ENCODE measurements at regions not wholly inside any gene's neighbourhood (a gene's known extent, or its start where the extent isn't known, plus 50 kb on each side); places are given as distances from the start of the nearest gene placed in this dataset.

DNA sequence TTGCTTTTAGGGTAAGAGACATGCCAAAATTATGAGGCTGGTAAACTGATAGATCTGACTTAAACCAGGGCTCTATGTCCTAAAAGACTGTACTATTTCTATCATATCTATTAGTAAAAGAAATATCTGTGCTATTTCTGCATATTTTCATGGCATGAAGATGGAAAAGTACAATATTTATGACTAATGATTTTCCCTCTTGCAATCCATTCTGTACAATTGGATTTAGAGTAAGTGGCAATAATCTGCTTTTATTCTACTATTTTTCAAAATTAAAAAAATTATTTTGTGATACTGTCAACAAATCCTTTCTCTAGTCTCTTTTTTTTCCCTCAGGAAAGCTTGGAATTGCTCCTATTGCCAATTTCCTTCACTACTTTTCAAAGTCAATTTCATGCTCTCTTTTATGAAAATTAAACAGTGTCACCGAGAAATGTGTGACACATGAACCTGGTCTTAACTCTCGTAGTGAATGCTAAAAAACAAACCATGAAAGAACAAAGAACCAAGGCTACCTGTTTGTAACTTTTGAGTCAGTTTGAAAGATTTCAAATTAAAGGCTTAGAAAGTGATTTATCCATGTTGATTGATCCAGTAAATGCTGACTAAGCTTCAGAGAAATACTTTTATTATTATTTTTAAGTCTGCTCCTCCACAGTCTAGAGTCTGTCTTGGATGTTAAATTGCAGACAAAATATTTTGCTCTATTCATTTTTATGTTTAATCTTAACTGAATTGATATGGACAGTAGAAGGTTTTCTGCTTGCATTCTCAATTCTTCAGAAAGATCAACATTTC, 262.7 kb upstream of the CHRM2 start:
- no peak for DNase-seq (ENCODE audit: low read depth)
- TF ChIP-seq, protein P1, sequence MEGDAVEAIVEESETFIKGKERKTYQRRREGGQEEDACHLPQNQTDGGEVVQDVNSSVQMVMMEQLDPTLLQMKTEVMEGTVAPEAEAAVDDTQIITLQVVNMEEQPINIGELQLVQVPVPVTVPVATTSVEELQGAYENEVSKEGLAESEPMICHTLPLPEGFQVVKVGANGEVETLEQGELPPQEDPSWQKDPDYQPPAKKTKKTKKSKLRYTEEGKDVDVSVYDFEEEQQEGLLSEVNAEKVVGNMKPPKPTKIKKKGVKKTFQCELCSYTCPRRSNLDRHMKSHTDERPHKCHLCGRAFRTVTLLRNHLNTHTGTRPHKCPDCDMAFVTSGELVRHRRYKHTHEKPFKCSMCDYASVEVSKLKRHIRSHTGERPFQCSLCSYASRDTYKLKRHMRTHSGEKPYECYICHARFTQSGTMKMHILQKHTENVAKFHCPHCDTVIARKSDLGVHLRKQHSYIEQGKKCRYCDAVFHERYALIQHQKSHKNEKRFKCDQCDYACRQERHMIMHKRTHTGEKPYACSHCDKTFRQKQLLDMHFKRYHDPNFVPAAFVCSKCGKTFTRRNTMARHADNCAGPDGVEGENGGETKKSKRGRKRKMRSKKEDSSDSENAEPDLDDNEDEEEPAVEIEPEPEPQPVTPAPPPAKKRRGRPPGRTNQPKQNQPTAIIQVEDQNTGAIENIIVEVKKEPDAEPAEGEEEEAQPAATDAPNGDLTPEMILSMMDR (conservative IDR thresholded peaks at IDR 0.05; ENCODE audit: low read depth, low read length), result no peak
- H3K4me3 ChIP-seq (ENCODE audit: low read depth, low read length), result no peak overlapping the region

DNA sequence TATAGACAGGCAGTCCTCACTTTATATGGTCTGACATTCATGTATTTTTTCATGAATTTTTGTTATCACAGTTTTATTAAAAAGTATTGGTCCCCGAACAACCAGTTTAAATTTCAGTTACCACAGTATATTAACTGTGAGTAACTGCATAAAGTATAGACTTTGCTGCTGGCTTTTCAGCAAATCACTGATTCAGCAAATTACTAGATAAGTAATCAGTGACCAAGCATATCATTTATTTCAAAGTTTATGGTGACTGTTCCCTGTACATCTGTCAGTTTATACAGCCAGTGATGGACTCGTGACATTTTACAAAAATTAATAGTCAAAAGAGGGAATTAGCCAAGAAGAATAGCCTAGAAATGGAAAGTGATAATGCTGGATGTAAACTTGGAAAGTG, 266.7 kb upstream of the CHRM2 start:
- TF ChIP-seq, protein P1 (conservative IDR thresholded peaks at IDR 0.05; ENCODE audit: low read depth, low read length), result no peak
- H3K4me3 ChIP-seq (ENCODE audit: low read depth, low read length), result no peak overlapping the region

DNA sequence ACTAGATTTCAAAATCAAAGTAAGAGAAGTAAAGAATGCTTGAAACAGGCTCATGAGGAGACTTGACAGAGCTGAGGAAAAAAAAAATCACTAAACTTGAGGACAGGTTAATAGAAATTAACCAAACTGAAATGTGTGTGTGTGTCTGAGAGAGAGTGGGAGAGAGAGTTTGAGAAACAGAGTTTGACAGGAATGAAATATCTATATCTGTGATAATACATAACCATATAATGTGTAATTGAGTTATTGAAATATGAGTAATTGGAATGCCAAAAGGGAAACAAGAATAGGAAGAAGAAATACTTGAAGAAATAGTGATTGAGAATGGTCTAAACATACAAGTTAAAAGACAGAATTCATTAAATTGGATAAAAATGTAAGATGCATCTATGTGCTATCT, 268.0 kb upstream of the CHRM2 start:
- no peak for DNase-seq (ENCODE audit: low read depth)
- H3K4me3 ChIP-seq (ENCODE audit: low read depth, low read length), result no peak overlapping the region
- TF ChIP-seq, protein P1 (conservative IDR thresholded peaks at IDR 0.05; ENCODE audit: low read depth, low read length), result no peak

More for the DNA sequence above, 266.7 kb upstream of the CHRM2 start:
- no peak for DNase-seq (ENCODE audit: low read depth)

DNA sequence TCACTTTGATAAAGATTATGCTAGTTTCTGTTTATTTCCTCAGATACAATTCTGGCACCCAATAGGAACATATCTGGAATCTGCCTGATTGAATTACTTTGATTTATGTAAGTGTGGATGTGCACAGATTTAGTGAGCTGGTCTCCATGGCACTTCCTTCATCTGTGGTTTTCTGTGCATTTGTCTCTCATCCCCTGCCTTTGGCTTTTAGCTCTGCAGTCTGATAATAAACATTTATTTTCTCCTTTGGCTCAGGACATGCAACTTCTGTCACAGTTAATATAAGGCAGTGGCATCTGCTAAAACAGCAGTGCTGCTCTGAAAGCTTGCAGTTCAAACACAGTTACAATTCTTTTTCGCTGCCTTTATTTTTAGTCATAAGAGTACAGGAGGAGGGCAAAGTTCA, 273.7 kb upstream of the CHRM2 start:
- DNase-seq (ENCODE audit: low read depth), result no peak
- TF ChIP-seq, protein P1 (conservative IDR thresholded peaks at IDR 0.05; ENCODE audit: low read depth, low read length), result no peak
- H3K4me3 ChIP-seq (ENCODE audit: low read depth, low read length), result no peak overlapping the region

DNA sequence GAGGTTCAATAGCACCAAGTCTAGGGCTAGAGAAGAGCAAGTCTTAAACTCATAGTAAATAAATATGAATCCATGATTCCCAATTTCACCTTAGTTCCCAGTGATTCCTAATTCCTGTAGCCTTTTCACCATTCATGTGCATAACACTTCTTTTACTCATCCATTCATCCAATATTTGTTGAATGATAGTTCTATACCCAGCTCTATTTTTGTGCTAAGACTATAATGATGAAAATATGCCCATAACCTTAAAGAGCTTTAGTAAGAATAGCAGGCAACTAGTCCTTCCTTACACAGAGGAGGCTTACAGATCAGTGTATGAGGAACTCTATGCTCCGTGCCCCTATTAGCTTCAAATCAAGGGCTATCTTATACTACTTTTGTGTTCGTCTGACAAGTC, 280.2 kb upstream of the CHRM2 start:
- TF ChIP-seq, protein P1 (conservative IDR thresholded peaks at IDR 0.05; ENCODE audit: low read depth, low read length), result no peak
- DNase-seq (ENCODE audit: low read depth), result no peak
- H3K4me3 ChIP-seq (ENCODE audit: low read depth, low read length), result no peak overlapping the region

DNA sequence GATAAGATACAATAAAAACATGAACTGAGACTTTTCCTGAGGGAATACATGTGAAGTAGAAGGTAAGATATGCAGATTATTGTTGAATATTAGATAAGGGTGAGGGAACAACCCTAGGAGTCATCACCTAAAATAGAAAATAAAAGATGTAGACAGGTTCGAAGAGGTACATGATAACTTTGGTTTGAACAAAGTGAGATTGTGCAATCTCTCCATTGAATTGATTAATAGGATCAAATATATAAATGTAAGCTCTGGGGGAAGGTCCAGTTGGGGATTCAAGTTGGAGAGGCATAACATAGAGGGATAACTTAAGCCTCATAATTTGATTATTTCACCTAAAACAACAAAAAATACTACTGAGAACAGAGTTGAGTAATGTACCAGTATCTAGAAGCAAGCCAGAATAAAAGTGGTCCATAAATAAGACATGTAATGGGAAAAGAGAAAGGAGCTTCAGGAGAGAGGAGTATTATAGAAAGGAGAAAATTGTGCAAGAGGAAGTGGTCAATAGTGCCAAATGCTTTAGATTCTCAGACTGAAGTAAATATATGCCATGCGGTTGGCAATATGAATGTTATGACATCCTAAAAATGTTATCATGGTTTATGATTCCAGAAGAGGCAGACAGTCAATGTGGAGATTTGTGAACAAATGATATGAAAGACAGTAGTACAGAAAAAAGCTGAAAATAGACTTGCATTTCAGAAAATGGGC, 282.3 kb upstream of the CHRM2 start:
- no peak overlapping the region for H3K4me3 ChIP-seq (ENCODE audit: low read depth, low read length)
- DNase-seq (ENCODE audit: low read depth), result no peak
- TF ChIP-seq, protein P1 (conservative IDR thresholded peaks at IDR 0.05; ENCODE audit: low read depth, low read length), result no peak
